ENCODE measurements at regions not wholly inside any gene's neighbourhood (a gene's known extent, or its start where the extent isn't known, plus 50 kb on each side); places are given as distances from the start of the nearest gene placed in this dataset.

DNA sequence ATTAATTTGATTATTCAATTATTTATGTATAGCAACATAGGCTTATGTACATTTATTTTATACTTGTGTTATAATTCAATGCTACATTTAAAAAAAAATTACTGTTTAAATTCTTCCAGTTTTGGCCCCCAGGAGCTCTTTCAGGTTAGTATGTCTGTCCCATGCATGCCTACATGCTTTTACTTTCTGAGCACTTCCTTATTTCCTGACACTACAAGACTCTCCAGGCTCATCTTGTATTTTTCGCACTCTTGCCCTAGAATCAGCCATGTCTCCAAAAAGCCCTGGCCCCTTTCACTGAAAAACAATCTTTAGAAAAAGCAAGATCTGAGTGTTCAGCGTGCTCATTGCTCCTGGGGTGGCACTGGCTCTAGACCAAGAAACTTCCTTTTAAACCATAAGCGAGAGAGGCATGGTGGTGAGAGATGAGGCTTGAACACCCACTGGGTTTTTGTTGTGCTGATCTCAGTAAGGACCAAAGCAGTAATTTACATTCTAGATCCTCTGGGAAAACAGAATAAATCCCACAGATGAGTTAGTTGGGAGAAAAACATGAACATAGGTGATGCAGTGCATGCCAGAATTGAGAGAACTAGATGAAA lies 95.0 kb downstream of the SLC30A10 start:
- no peak overlapping the region for H3K4me3 ChIP-seq (ENCODE audit: low read depth, low read length, poor library complexity, severe bottlenecking)

GRCh38 chr1:219826290-219826689 lies 102.1 kb downstream of the SLC30A10 start:
- no peak overlapping the region for H3K4me2 ChIP-seq (ENCODE audit: low read length)
- H3K4me1 ChIP-seq (ENCODE audit: insufficient read depth, low read length, severe bottlenecking): no peaks in the 10 kb centered on the region
- no peak overlapping the region for H2AFZ ChIP-seq (ENCODE audit: low read length)
- no peaks in the 10 kb centered on the region for H3K27me3 ChIP-seq (ENCODE audit: insufficient read depth, low read length)
- H3K36me3 ChIP-seq (ENCODE audit: insufficient read depth, low read length): no peaks in the 10 kb centered on the region
- H3K4me3 ChIP-seq (ENCODE audit: low read depth, low read length, poor library complexity, severe bottlenecking): no peak overlapping the region
- no peaks in the 10 kb centered on the region for H3K79me2 ChIP-seq (ENCODE audit: insufficient read depth, low read length)
- no peak overlapping the region for H3K9ac ChIP-seq (ENCODE audit: low read length)
- H3F3A ChIP-seq (ENCODE audit: insufficient read depth, low read length): no peaks in the 10 kb centered on the region
- TF ChIP-seq, protein P1, sequence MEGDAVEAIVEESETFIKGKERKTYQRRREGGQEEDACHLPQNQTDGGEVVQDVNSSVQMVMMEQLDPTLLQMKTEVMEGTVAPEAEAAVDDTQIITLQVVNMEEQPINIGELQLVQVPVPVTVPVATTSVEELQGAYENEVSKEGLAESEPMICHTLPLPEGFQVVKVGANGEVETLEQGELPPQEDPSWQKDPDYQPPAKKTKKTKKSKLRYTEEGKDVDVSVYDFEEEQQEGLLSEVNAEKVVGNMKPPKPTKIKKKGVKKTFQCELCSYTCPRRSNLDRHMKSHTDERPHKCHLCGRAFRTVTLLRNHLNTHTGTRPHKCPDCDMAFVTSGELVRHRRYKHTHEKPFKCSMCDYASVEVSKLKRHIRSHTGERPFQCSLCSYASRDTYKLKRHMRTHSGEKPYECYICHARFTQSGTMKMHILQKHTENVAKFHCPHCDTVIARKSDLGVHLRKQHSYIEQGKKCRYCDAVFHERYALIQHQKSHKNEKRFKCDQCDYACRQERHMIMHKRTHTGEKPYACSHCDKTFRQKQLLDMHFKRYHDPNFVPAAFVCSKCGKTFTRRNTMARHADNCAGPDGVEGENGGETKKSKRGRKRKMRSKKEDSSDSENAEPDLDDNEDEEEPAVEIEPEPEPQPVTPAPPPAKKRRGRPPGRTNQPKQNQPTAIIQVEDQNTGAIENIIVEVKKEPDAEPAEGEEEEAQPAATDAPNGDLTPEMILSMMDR (IDR thresholded peaks at IDR 0.05; ENCODE audit: low read length): no peak
- no peak for TF ChIP-seq EZH2 (IDR thresholded peaks at IDR 0.05; ENCODE audit: borderline replicate concordance, low read length)
- no peaks in the 10 kb centered on the region for H3K9me2 ChIP-seq (ENCODE audit: low read depth, low read length)
- H3K9me3 ChIP-seq (ENCODE audit: low read length): no peaks in the 10 kb centered on the region
- no peaks in the 10 kb centered on the region for H4K20me1 ChIP-seq (ENCODE audit: insufficient read depth, low read length)
- H3K27ac ChIP-seq (ENCODE audit: low read depth, low read length, poor library complexity, severe bottlenecking): no peak overlapping the region

More for the DNA sequence above, 95.0 kb downstream of the SLC30A10 start:
- no peak overlapping the region for H3K9ac ChIP-seq (ENCODE audit: low read length)
- TF ChIP-seq EZH2 (IDR thresholded peaks at IDR 0.05; ENCODE audit: borderline replicate concordance, low read length): no peak
- TF ChIP-seq, protein P1 (IDR thresholded peaks at IDR 0.05; ENCODE audit: low read length): no peak
- H3K9me2 ChIP-seq (ENCODE audit: low read depth, low read length): no peaks in the 10 kb centered on the region
- H3K27me3 ChIP-seq (ENCODE audit: insufficient read depth, low read length): no peaks in the 10 kb centered on the region
- H3K36me3 ChIP-seq (ENCODE audit: insufficient read depth, low read length): no peaks in the 10 kb centered on the region
- no peak overlapping the region for H2AFZ ChIP-seq (ENCODE audit: low read length)
- no peaks in the 10 kb centered on the region for H3K4me1 ChIP-seq (ENCODE audit: insufficient read depth, low read length, severe bottlenecking)
- H3F3A ChIP-seq (ENCODE audit: insufficient read depth, low read length): no peaks in the 10 kb centered on the region
- no peaks in the 10 kb centered on the region for H3K79me2 ChIP-seq (ENCODE audit: insufficient read depth, low read length)
- no peak overlapping the region for H3K4me2 ChIP-seq (ENCODE audit: low read length)
- no peak overlapping the region for H3K27ac ChIP-seq (ENCODE audit: low read depth, low read length, poor library complexity, severe bottlenecking)
- no peaks in the 10 kb centered on the region for H4K20me1 ChIP-seq (ENCODE audit: insufficient read depth, low read length)
- H3K9me3 ChIP-seq (ENCODE audit: low read length): no peaks in the 10 kb centered on the region

DNA sequence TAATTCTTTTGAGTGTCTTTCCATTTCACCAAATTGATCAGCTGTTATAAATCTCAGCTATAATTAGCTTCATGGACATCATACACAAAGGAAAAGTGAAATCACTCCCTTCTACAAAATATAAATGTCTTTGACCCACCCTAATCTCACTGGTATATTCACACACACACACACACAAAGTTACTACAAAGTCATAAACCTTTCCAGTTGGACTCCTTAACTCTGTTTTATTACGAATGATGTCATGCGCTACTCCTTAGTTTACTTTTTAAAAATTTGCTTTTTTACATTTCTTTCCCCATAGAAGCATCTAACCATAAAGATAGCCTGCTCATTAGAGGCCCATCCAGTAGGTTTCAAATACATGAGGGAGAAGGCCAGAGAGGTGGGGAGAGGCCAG lies 103.0 kb downstream of the SLC30A10 start:
- no peaks in the 10 kb centered on the region for H3K36me3 ChIP-seq (ENCODE audit: insufficient read depth, low read length)
- no peak overlapping the region for H3K4me2 ChIP-seq (ENCODE audit: low read length)
- no peaks in the 10 kb centered on the region for H3K9me3 ChIP-seq (ENCODE audit: low read length)
- H3K79me2 ChIP-seq (ENCODE audit: insufficient read depth, low read length): no peaks in the 10 kb centered on the region
- H2AFZ ChIP-seq (ENCODE audit: low read length): no peak overlapping the region
- no peak overlapping the region for H3K27ac ChIP-seq (ENCODE audit: low read depth, low read length, poor library complexity, severe bottlenecking)
- no peaks in the 10 kb centered on the region for H3F3A ChIP-seq (ENCODE audit: insufficient read depth, low read length)
- no peak for TF ChIP-seq EZH2 (IDR thresholded peaks at IDR 0.05; ENCODE audit: borderline replicate concordance, low read length)
- TF ChIP-seq, protein P1 (IDR thresholded peaks at IDR 0.05; ENCODE audit: low read length): no peak
- H3K9ac ChIP-seq (ENCODE audit: low read length): no peak overlapping the region
- no peaks in the 10 kb centered on the region for H3K4me1 ChIP-seq (ENCODE audit: insufficient read depth, low read length, severe bottlenecking)
- no peaks in the 10 kb centered on the region for H4K20me1 ChIP-seq (ENCODE audit: insufficient read depth, low read length)
- no peaks in the 10 kb centered on the region for H3K27me3 ChIP-seq (ENCODE audit: insufficient read depth, low read length)
- no peaks in the 10 kb centered on the region for H3K9me2 ChIP-seq (ENCODE audit: low read depth, low read length)
- H3K4me3 ChIP-seq (ENCODE audit: low read depth, low read length, poor library complexity, severe bottlenecking): no peak overlapping the region

Data from OCI-LY1 (cell line).